K562 (cell line): ENCODE measurements at regions not wholly inside any gene's neighbourhood (a gene's known extent, or its start where the extent isn't known, plus 50 kb on each side); places are given as distances from the start of the nearest gene placed in this dataset.

Experiments
- ATAC-seq: fragments of 200-7000 bp; cut with Tn5 transposase; 3 replicates; pipeline ENCODE4 v1.9.1; 2020; ENCODE audit warnings: moderate library complexity
- BruUV-seq: library from RNA; stranded (reverse); fragments of 400-500 nt; replicated peaks from 2 replicates; lab custom pipeline; 2021; lab: Mats Ljungman, UMichigan
- CTCF ChIA-PET: fragments of 300-600 bp; formaldehyde crosslinking; extraction: SDS; loops from one replicate; lab custom pipeline; 2021; ENCODE audit warnings: low intra/inter-chr PET ratio; lab: Yijun Ruan, JAX
- POLR2A ChIA-PET: fragments of 300-600, 350-650 bp; sonication (Branson Sonifier 250); formaldehyde crosslinking; extraction: SDS; loops from one replicate; lab custom pipeline; 2021; ENCODE audit warnings: antibody characterized with exemption, inconsistent platforms; lab: Yijun Ruan, JAX
- DNase-seq, 4 experiments: peaks; one replicate each; pipeline versions ENCODE4 v3.0.0 to v3.0.0-alpha.2; 2011 to 2018; ENCODE audit warnings: low spot score in 3 of 4, mixed read lengths in 3 of 4; ENCODE audit errors: extremely low read depth in 1 of 4
- FAIRE-seq: peaks from 2 replicates; lab custom pipeline; 2011; peaks lifted over from hg19 to GRCh38; lab: Jason Lieb, UNC
- H2AFZ ChIP-seq: 2 replicates; pipeline ENCODE4 v1.6.0; 2011; ENCODE audit warnings: low read depth, low read length, control low read depth, inconsistent platforms
- H3K27ac ChIP-seq: fragments of 200-600 bp; 3 replicates; pipeline ENCODE4 v1.8.0; 2011; ENCODE audit warnings: low read depth, mild to moderate bottlenecking, control low read depth, inconsistent platforms, low read length, moderate library complexity, mixed read lengths; ENCODE audit errors: extremely low read depth
- H3K27me3 ChIP-seq, 2 experiments: fragments of 300-600 bp in 1 of 2; 2 replicates in 1 of 2; 3 replicates in 1 of 2; pipeline versions ENCODE4 v1.6.0 to v1.8.0; 2011; ENCODE audit warnings: inconsistent platforms in 2 of 2, low read length in 2 of 2, mild to moderate bottlenecking in 1 of 2, mixed read lengths in 1 of 2, moderate library complexity in 1 of 2; ENCODE audit not compliant: control insufficient read depth in 2 of 2, insufficient read depth in 2 of 2
- H3K36me3 ChIP-seq: fragments of 300-600 bp; 3 replicates; pipeline ENCODE4 v1.8.0; 2011; ENCODE audit warnings: mild to moderate bottlenecking, low read length, inconsistent platforms; ENCODE audit not compliant: control insufficient read depth, insufficient read depth
- H3K4me1 ChIP-seq, 2 experiments: fragments of 200-600 bp in 1 of 2; replicated peaks in 1 of 2; 2 replicates in 1 of 2; 3 replicates in 1 of 2; pipeline versions ENCODE4 v1.5.1 to v1.8.0; 2011; ENCODE audit warnings: inconsistent platforms in 2 of 2, low read length in 2 of 2, mild to moderate bottlenecking in 1 of 2, mixed read lengths in 1 of 2, moderate library complexity in 1 of 2; ENCODE audit not compliant: control insufficient read depth in 2 of 2, insufficient read depth in 2 of 2
- H3K4me2 ChIP-seq: 2 replicates; pipeline ENCODE4 v1.6.1; 2011; ENCODE audit warnings: low read length, control low read depth, inconsistent platforms, mixed read lengths; ENCODE audit not compliant: insufficient read depth
- H3K4me3 ChIP-seq: fragments of 200-600 bp; sonication (generic), shearing (Covaris generic); 2 replicates; pipeline ENCODE4 v1.5.1; 2016; ENCODE audit warnings: control low read depth, inconsistent platforms
- H3K79me2 ChIP-seq: fragments of 200-600 bp; 3 replicates; pipeline ENCODE4 v1.8.0; 2011; ENCODE audit warnings: low read length, inconsistent platforms; ENCODE audit not compliant: control insufficient read depth, insufficient read depth
- H3K9ac ChIP-seq, 2 experiments: 2 replicates each; pipeline versions ENCODE4 v1.6.0 to v1.6.1; 2011; ENCODE audit warnings: low read depth in 2 of 2, low read length in 2 of 2, control low read depth in 1 of 2, inconsistent platforms in 1 of 2, mild to moderate bottlenecking in 1 of 2, mixed read lengths in 1 of 2; ENCODE audit not compliant: insufficient read depth in 1 of 2
- H3K9me1 ChIP-seq: one replicate; pipeline ENCODE4 v1.6.0; 2011; ENCODE audit warnings: inconsistent platforms, mild to moderate bottlenecking, low read length, moderate library complexity; ENCODE audit not compliant: control insufficient read depth, insufficient read depth
- H3K9me3 ChIP-seq: replicated peaks from 2 replicates; pipeline ENCODE4 v1.5.1; 2011; ENCODE audit warnings: low read depth, low read length, inconsistent platforms; ENCODE audit not compliant: control insufficient read depth, insufficient read depth
- H4K20me1 ChIP-seq: replicated peaks from 2 replicates; pipeline ENCODE4 v1.6.1; 2011; ENCODE audit warnings: low read length, inconsistent platforms, mixed read lengths; ENCODE audit not compliant: control insufficient read depth, insufficient read depth
- MBD1 ChIP-seq: fragments of 250-450 bp; sonication (Bioruptor Pico); IDR thresholded peaks from 2 replicates; pipeline ENCODE4 v1.8.0; 2022; ENCODE audit warnings: inconsistent platforms
- NKRF ChIP-seq: fragments of 450-650 bp; IDR thresholded peaks from 2 replicates; pipeline ENCODE4 v1.6.1; 2016; ENCODE audit warnings: borderline replicate concordance
- NR3C1 ChIP-seq: sonication (generic); formaldehyde crosslinking; IDR thresholded peaks from 2 replicates; pipeline ENCODE4 v1.8.1; 2022; ENCODE audit warnings: missing genetic modification reagents
- TCF3 ChIP-seq: sonication (generic); formaldehyde crosslinking; IDR thresholded peaks from 2 replicates; pipeline ENCODE4 v1.4.0; 2020; ENCODE audit warnings: mild to moderate bottlenecking, missing genetic modification reagents
- TFE3 ChIP-seq: fragments of 450-650 bp; formaldehyde crosslinking; IDR thresholded peaks from 2 replicates; pipeline ENCODE4 v1.4.0; 2020; ENCODE audit warnings: mild to moderate bottlenecking, mixed read lengths
- USF1 ChIP-seq: sonication (generic); formaldehyde crosslinking; IDR thresholded peaks from 2 replicates; pipeline ENCODE4 v1.9.0; 2022; ENCODE audit warnings: mild to moderate bottlenecking, missing genetic modification reagents
- ZBED1 ChIP-seq: IDR thresholded peaks from 2 replicates; pipeline ENCODE4 v1.6.1; 2014
- ZNF174 ChIP-seq: fragments of 250-450 bp; sonication (Bioruptor Pico); IDR thresholded peaks from 2 replicates; pipeline ENCODE4 v1.4.0; 2020; ENCODE audit warnings: mild to moderate bottlenecking
- ZNF253 ChIP-seq: fragments of 250-450 bp; sonication (Bioruptor Pico); conservative IDR thresholded peaks from 2 replicates; pipeline ENCODE4 v1.6.1; 2021; ENCODE audit warnings: mild to moderate bottlenecking
- ZNF277 ChIP-seq: fragments of 250-450 bp; sonication (Bioruptor Pico); IDR thresholded peaks from 2 replicates; pipeline ENCODE4 v1.8.0; 2022; ENCODE audit warnings: inconsistent platforms, mild to moderate bottlenecking, moderate library complexity, borderline replicate concordance
- ZNF311 ChIP-seq: fragments of 250-450 bp; sonication (Bioruptor Pico); IDR thresholded peaks from 2 replicates; pipeline ENCODE4 v1.4.0; 2020; ENCODE audit warnings: mild to moderate bottlenecking, moderate library complexity
- ZNF583 ChIP-seq: fragments of 250-450 bp; sonication (Bioruptor Pico); IDR thresholded peaks from 2 replicates; pipeline ENCODE4 v1.4.0; 2020
- WGBS: fragments of 100-300 bp; shearing (Covaris generic); methylation state at CpG from one replicate; pipeline ENCODE4 v1.1.6; 2016; ENCODE audit warnings: low coverage, mixed read lengths; ENCODE audit not compliant: insufficient coverage; ENCODE audit errors: missing lambda C conversion rate; 5-methylcytosine and 5-hydroxymethylcytosine counted together
- in situ Hi-C: fragments of 300-500 bp; cut with MboI; formaldehyde crosslinking; loops from 4 replicates; pipeline ENCODE4 v1.15.0; 2018; ENCODE audit warnings: inconsistent platforms, mixed read lengths
- intact Hi-C: fragments of 100-400 bp; cut with micrococcal nuclease; formaldehyde crosslinking; loops from 2 replicates; pipeline ENCODE4 v1.14.2; 2022

- no peak for TF ChIP-seq TFE3 (CRISPR knock-in tag)
- no peak for TF ChIP-seq USF1
- no peak for TF ChIP-seq NR3C1 (CRISPR knock-in tag)
These were observed 142.8 kb upstream of the SEMA3A start (continued) for GRCh38 chr7:84337429-84337828.

- FAIRE-seq (no peak), DNase-seq (no peak)
- intact Hi-C loops (no loop called here), in situ Hi-C loops (no loop called here)
- POLR2A ChIA-PET, result no interaction called here
- H3K4me1 ChIP-seq, result no peaks in the 10 kb centered on the region
- WGBS, result 0% methylated on average over 1 of the region's 1 CpG
- TF ChIP-seq TCF3 (CRISPR knock-in tag), result no peak
- TF ChIP-seq NKRF, result no peak
- TF ChIP-seq ZNF253 (CRISPR knock-in tag), result no peak
- no peak for TF ChIP-seq ZNF583 (CRISPR knock-in tag)
- no peak for TF ChIP-seq ZNF174 (CRISPR knock-in tag)
- no peak for TF ChIP-seq MBD1 (CRISPR knock-in tag)
- no peak for TF ChIP-seq ZNF277 (CRISPR knock-in tag)
- TF ChIP-seq ZNF311 (CRISPR knock-in tag), result no peak
- TF ChIP-seq ZBED1, result no peak
- TF ChIP-seq, all 486 proteins: peak for 0
- Histone ChIP-seq H3K36me3 (no peaks in the 10 kb centered on the region), H3K9me1 (no peaks in the 10 kb centered on the region), H2AFZ (no peak overlapping the region), H3K27me3 (no peaks in the 10 kb centered on the region), H3K9ac (no peak overlapping the region), H3K79me2 (no peaks in the 10 kb centered on the region), H3K4me2 (no peak overlapping the region), H4K20me1 (no peaks in the 10 kb centered on the region), H3K9me3 (no peaks in the 10 kb centered on the region), H3K27ac (no peak overlapping the region), H3K4me3 (no peak overlapping the region)
- BruUV-seq, result no TSS peak
- CTCF ChIA-PET, result no interaction called here
- ATAC-seq, result no peak
These were observed 142.2 kb upstream of the SEMA3A start for GRCh38 chr7:84336766-84337165.
